ENCODE measurements at regions not wholly inside any gene's neighbourhood (a gene's known extent, or its start where the extent isn't known, plus 50 kb on each side); places are given as distances from the start of the nearest gene placed in this dataset.

DNA sequence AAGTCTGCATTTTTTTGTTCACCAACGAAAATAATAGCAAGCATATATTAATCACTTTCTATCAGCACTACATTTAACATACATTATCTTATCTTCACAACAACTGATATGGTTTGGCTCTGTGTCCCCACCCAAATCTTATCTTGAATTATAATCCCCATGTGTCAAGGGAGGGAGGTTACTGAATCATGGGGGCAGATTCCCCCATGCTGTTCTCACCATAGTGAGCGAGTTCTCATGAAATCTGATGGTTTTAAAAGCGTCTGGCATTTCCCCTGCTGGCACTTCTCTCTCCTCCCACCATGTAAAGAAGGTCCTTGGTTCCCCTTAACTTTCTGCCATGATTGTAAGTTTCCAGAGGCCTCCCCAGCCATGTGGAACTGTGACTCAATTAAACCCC lies 235.7 kb upstream of the RXFP2 start:
- H3K27me3 ChIP-seq (ENCODE audit: control insufficient read depth, insufficient read depth, low read length), result peaks cover 4% of the 10 kb centered on the region
- no peak overlapping the region for H3K27ac ChIP-seq (ENCODE audit: low read depth, low read length)
- CTCF ChIA-PET, result no interaction called here
- DNase-seq (ENCODE audit: low read depth, low spot score), result no peak
- no peaks in the 10 kb centered on the region for H3K9me3 ChIP-seq (ENCODE audit: control insufficient read depth, insufficient read depth, low read length)
- POLR2A ChIA-PET, result no interaction called here
- no peak overlapping the region for H3K4me3 ChIP-seq (ENCODE audit: low read depth, low read length)
- TF ChIP-seq, protein P1, sequence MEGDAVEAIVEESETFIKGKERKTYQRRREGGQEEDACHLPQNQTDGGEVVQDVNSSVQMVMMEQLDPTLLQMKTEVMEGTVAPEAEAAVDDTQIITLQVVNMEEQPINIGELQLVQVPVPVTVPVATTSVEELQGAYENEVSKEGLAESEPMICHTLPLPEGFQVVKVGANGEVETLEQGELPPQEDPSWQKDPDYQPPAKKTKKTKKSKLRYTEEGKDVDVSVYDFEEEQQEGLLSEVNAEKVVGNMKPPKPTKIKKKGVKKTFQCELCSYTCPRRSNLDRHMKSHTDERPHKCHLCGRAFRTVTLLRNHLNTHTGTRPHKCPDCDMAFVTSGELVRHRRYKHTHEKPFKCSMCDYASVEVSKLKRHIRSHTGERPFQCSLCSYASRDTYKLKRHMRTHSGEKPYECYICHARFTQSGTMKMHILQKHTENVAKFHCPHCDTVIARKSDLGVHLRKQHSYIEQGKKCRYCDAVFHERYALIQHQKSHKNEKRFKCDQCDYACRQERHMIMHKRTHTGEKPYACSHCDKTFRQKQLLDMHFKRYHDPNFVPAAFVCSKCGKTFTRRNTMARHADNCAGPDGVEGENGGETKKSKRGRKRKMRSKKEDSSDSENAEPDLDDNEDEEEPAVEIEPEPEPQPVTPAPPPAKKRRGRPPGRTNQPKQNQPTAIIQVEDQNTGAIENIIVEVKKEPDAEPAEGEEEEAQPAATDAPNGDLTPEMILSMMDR (IDR thresholded peaks at IDR 0.05; ENCODE audit: low read depth, low read length), result no peak

DNA sequence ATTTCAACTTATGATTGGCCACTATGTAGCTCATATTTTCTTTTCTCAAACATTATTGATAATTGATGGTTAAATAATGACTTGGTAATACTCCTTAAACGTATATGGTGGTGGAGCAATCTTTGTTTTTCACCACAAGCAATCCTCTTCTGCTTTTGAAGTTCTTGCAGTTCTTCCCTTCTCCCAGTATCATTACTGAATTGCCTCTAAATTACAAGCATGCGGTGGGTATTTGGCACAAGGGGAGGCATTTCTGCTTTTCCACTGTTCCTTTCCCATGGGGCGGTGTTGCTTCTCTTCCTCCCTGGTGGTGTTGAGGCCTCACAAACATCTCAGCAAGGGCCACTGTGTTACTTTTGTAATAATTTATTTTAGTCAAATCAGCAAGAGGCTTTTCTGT lies 234.4 kb upstream of the RXFP2 start:
- Histone ChIP-seq H3K27me3 (ENCODE audit: control insufficient read depth, insufficient read depth, low read length) (peaks cover 4% of the 10 kb centered on the region), H3K9me3 (ENCODE audit: control insufficient read depth, insufficient read depth, low read length) (no peaks in the 10 kb centered on the region), H3K27ac (ENCODE audit: low read depth, low read length) (no peak overlapping the region), H3K4me3 (ENCODE audit: low read depth, low read length) (no peak overlapping the region)
- ChIA-PET POLR2A (no interaction called here), CTCF (no interaction called here)
- TF ChIP-seq, protein P1 (IDR thresholded peaks at IDR 0.05; ENCODE audit: low read depth, low read length), result no peak
- DNase-seq (ENCODE audit: low read depth, low spot score), result no peak

DNA sequence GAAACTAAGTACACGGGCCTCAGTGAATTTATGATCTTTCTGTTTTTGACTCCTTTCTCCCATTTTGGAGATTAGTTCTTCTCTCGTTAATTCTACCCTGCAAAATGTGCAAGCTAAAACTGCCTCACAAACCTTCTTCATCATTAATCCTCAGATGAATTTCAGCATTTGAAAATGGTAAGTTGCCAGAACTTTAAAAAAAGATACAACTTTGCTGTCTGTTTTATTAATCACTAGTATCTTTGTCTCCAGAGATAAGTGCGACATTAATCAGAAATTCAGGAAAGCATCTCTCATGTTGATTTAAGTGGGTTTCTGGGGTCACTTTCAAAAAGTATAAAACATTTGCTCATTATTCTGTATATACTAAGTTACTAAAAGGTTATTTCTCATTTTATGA lies 227.0 kb upstream of the RXFP2 start:
- no peak overlapping the region for H3K4me3 ChIP-seq (ENCODE audit: low read depth, low read length)
- POLR2A ChIA-PET, result no interaction called here
- no peak overlapping the region for H3K27ac ChIP-seq (ENCODE audit: low read depth, low read length)
- DNase-seq (ENCODE audit: low read depth, low spot score), result no peak
- H3K27me3 ChIP-seq (ENCODE audit: control insufficient read depth, insufficient read depth, low read length), result no peaks in the 10 kb centered on the region
- H3K9me3 ChIP-seq (ENCODE audit: control insufficient read depth, insufficient read depth, low read length), result no peaks in the 10 kb centered on the region
- CTCF ChIA-PET, result interaction anchor here (1.1 kb wide), 1 partner anchor 26 kb away, joined by 6 read pairs; no protein-coding TSS in a partner anchor
- TF ChIP-seq, protein P1 (IDR thresholded peaks at IDR 0.05; ENCODE audit: low read depth, low read length), result no peak

DNA sequence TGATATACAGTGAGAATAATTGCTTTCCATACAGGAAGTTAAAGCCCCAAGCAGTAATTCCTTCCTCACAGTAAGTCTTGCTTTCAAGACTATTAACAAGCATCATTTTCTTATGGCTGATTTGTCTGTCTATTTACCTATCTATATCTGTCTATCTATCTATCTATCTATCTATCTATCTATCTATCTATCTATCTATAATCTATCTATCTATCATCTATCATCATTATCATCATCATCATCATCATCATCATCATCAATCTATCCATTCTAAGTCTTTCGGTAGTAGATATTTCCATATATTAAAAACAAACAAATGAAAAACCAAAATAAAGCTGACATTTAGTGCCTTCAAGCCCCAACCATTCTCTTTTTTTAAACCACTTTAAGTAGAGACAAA lies 224.4 kb upstream of the RXFP2 start:
- Histone ChIP-seq H3K9me3 (ENCODE audit: control insufficient read depth, insufficient read depth, low read length) (no peaks in the 10 kb centered on the region), H3K27ac (ENCODE audit: low read depth, low read length) (no peak overlapping the region), H3K27me3 (ENCODE audit: control insufficient read depth, insufficient read depth, low read length) (peaks cover 4% of the 10 kb centered on the region), H3K4me3 (ENCODE audit: low read depth, low read length) (no peak overlapping the region)
- no peak for DNase-seq (ENCODE audit: low read depth, low spot score)
- CTCF ChIA-PET, result no interaction called here
- TF ChIP-seq, protein P1 (IDR thresholded peaks at IDR 0.05; ENCODE audit: low read depth, low read length), result no peak
- POLR2A ChIA-PET, result no interaction called here

DNA sequence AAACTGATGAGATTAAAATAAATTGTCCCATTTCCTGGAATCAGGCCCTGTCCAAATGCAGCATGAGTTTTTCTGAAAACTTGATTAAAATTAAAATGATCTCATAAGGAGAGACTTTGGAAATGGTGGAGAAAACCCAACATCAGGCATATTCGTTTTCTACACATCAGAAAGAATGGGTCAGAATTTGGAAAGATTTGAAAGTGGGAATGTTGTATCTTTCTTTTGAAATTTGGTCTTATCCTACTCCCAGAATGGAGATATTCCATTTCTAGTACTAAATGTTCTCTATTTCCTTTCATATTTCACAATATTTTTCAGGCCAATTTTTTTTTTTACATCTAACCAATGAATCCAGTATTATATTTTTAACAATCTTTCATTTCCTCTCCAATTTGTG lies 223.9 kb upstream of the RXFP2 start:
- Histone ChIP-seq H3K9me3 (ENCODE audit: control insufficient read depth, insufficient read depth, low read length) (no peaks in the 10 kb centered on the region), H3K27ac (ENCODE audit: low read depth, low read length) (no peak overlapping the region), H3K4me3 (ENCODE audit: low read depth, low read length) (no peak overlapping the region), H3K27me3 (ENCODE audit: control insufficient read depth, insufficient read depth, low read length) (peaks cover 4% of the 10 kb centered on the region)
- CTCF ChIA-PET, result no interaction called here
- TF ChIP-seq, protein P1 (IDR thresholded peaks at IDR 0.05; ENCODE audit: low read depth, low read length), result no peak
- POLR2A ChIA-PET, result no interaction called here
- DNase-seq (ENCODE audit: low read depth, low spot score), result no peak

Measured in AG04450 (cell line).